IPS-18c (cell line): ENCODE measurements at regions not wholly inside any gene's neighbourhood (a gene's known extent, or its start where the extent isn't known, plus 50 kb on each side); places are given as distances from the start of the nearest gene placed in this dataset.

ENCODE experiments used
- H3K4me3 ChIP-seq: 2 replicates; pipeline ENCODE4 v1.7.0; 2013; ENCODE audit warnings: low read depth, mild to moderate bottlenecking, low read length, moderate library complexity; ENCODE audit not compliant: insufficient read depth
- H3K9me3 ChIP-seq: one replicate; pipeline ENCODE4 v1.6.1; 2013; ENCODE audit warnings: mild to moderate bottlenecking, low read length, moderate library complexity; ENCODE audit not compliant: control insufficient read depth, insufficient read depth

DNA sequence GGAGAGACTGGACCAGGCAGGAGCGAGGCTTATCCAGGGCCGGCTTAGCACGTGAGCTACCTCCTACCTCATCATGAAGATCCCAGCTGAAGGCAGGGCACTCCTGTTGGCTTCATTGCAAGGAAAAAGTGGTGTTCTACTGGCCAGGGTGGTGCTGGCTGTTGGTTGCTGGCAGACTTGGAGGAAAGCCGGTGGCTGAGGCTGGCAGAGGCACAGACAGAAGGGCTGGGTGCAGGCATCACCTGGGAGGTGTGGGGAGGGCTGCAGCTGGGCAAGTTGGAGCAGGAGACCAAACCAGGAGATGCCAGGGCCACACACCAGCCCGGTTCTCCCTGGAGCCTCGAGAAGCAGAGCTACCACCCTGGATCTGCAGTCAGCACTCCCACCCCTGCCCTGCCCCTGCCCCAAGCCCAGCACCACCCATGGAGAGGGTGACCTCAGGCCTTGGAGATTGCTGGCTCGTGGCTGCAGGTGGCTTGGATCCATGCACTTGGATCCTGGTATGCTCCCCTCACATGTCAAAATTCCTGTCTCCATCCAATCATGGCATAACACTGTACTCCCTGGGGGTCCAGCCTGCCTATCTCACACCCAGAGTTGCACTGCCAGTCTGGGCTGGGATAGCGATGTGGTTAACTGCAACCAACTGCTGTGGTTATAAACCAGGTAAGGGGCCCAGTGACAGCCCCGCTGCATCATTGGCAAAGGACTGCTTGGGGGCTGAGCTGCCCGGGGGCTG lies 49.7 kb downstream of the GLI2 start:
- Histone ChIP-seq H3K4me3 (no peak overlapping the region), H3K9me3 (no peaks in the 10 kb centered on the region)

DNA sequence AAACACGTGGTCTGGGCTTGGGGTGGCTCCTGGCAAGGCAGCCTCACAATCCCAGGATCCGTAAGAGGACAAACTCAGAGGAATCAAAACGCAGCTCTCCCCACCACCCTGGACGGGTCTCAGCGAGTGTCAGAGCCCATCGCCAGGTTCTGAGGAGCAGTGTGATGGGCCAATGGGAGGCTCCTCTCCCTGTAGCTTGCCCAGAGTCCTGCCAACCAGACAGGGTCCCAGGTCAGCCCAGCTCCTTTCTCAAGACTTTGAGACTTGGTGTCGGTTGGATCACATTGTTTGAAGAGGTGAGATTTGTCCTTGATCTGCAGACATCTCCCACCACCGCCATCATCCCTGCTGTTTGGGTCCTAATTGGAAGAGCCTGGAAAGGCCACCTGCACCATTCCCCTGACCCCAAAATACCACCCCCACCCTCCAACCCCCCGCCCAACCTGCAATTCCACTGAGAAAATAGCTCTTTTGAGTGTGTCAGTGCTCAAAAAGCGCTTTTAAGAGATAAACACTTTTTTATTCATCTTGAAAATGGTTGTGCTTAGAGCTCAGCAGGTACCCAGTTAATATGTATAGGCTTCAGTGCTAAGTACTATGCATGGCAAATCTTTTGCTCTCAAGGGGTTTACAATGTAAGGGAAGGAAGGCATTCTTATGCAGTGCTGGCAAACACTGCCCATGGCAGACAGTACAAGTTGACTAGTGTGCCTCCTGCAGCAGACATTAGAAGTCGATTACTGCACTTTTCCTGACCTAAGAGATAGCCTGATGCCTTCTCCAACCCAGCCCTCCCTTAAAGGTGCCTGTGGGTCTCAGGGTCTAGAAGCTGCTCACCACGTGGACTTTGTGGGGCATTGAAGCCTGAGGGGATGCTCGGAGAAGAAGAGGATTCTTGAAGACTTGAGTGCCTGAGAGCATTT lies 50.6 kb downstream of the GLI2 start:
- no peak overlapping the region for H3K4me3 ChIP-seq
- H3K9me3 ChIP-seq, result no peaks in the 10 kb centered on the region

DNA sequence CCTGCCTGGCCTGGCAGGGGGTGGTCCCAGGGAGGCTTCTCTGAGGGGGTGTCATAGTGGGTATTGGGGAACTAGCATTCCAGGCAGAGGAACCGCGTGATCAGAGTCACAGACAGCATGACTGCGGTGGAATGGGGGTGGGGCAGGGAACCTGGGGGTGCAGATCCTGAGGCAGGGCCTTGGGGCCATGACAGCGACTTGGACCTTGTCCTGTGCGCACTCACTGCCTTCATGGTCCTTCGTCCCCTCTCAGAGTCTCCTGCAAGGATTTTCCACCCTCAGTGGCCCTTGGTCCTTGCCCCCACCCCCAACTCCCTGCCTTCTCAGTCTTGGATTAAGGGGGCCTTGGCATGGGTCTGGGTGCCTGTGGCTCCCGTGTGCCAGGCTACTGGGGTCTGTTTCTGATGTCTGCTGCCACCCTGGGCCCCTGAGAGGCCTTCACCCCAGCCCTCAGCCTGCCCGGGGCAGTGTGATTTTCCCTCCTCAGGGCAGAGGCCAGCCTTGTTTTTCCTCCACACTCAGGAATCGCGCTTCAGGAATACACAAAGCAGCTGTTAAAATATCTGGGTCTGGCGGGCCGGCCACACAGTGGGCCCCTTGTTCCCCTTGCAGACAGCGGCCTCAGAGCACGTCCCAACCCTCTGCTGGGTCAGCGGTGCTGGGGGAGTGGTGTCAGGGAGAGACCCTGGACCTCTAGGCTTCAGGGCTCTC lies 51.6 kb downstream of the GLI2 start:
- Histone ChIP-seq H3K4me3 (no peak overlapping the region), H3K9me3 (no peaks in the 10 kb centered on the region)

DNA sequence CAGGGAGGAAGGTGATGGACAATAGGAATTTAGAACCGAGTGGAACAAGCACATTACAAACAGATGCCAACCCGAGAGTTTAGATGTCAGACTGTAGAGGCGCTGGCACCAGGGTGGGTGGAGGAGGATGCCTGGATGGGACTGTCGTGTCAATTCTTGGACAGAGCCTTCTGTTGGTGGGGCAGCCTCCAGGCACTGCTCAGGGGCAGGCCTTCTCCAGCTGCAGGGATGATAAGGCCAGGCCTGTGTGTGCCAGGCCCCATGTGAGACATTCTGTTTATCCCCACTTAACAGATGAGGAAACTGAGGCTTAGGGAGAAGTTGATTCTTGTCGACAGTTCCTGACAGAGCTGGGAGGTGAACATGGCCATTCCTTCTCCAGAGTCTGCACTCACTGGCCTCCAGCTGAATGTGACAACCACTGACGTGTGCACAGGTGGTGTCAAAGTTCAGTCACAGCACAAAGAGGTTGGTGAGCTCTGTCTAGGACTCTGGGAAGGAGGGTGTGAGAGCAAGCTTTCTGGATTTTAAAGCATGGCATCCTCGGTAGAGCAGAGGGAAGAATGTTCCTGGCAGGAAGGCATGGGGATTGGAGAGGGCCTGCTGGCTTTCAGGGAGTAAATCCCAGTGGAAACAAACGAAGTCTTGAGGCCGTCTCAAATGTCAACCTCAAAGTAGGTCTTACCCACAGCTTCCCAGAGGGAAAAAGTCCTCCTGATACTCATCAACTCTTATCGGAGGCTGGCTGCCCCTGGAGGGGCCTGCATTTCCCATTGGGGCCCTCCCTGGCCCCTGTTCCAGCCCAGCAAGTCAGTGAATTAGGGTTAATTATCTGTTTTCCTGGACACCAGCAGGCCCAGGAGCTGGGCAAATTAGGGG lies 52.4 kb downstream of the GLI2 start:
- Histone ChIP-seq H3K4me3 (no peak overlapping the region), H3K9me3 (no peaks in the 10 kb centered on the region)

DNA sequence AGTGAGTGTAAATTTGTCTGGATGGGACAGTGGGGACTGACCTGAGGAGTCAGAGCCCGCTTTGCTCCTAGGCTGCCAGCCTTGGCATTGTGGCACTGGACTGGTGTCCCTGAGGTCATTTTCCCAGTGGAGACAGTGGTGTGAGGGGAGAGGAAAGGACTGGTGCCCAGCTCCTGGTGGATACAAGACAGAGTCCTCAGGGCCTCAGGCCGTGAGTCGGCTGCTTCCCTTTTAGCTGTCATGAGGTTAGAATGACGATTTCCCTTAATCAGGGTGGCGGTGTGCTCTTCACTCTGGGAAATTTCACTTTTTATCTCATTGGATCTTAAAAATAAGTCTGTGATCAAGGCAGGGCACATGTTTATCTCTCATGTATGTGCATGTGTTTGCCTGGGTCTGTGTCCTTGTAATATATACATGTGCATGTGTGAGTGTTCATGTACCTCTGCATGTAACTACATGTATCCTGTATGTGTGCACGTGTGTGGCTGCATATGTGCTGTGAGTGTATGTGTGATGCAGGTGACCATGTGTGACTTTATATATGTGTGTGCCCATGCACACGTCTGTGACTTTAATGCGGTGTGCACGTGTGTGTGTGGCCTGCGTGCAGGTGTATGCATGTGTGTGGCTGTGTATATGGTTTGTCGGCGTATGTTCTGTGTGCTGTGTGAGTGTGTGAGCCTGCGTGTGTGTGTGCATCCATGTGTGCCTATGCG lies 55.7 kb downstream of the GLI2 start:
- H3K4me3 ChIP-seq, result no peak overlapping the region
- H3K9me3 ChIP-seq, result no peaks in the 10 kb centered on the region

DNA sequence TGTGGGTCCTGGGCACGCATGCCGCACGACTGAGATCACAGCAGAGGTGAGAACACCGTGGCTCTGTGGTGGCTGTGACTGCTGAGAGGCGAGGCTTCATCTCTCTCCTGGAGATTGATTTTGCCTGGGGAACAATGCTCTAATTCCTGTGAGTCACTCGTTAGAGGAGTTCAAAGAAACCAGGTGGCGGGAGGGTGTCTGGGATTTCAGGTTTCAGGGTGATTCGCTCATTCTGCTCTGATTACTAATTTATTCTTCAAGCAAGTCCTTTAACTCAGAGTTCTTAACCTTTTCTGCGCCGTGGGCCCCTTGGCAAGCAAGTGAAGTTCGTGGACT lies 56.3 kb downstream of the GLI2 start:
- no peaks in the 10 kb centered on the region for H3K9me3 ChIP-seq
- H3K4me3 ChIP-seq, result no peak overlapping the region

DNA sequence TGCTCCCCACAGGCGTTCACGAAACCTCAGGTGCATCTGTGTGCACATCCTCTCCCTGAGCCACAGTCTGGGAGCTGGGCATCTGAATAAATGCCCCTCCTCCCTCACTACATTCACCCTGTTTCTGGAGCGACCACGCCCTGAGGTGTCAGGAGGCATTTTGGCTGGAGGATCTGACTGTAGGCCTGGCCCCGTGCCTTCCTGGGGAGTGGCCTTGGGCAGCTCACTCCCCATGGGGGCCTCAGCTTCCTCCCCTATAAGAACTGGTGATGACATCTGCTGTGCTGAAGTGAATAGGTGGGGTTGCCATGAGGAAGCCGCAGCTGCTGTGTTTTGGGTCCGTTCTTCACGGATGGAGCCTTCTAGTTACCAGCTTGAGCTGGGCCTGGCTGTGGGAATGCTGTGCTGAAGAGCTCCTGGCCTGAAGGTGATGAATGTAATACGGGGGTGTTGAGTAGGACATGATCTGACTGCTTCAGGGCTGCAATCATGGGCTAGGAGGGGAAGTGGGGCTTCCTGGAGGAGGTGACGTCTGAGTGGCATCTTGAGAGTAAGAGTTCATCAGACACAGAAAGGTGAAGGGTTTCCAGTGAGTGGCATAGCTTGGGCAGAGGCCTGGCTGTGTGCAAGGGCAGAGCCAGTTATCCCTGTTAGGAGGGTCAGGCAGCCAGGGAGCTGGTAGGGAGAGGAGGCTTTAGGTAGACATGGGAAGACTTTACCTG lies 58.2 kb downstream of the GLI2 start:
- Histone ChIP-seq H3K4me3 (no peak overlapping the region), H3K9me3 (no peaks in the 10 kb centered on the region)

DNA sequence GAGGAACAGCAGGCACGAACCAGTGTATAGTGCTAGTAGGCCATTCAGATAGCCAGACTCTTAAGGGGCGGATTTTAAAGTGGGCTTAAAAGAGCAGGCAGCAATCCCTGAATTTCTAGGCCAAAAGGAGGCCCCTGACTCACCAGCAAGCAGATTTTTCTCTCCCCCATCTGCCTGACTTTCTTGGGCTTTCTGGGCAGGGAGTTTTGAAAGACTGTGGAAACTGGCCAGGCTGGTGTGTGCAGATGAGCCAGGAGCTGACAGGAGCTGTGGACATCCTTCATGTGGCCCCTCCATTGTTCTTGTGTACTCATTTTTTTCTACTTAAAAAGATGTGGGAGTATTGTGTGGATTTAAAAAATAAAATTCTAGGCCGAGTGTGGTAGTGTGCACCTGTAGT lies 59.0 kb downstream of the GLI2 start:
- H3K9me3 ChIP-seq, result no peaks in the 10 kb centered on the region
- no peak overlapping the region for H3K4me3 ChIP-seq

DNA sequence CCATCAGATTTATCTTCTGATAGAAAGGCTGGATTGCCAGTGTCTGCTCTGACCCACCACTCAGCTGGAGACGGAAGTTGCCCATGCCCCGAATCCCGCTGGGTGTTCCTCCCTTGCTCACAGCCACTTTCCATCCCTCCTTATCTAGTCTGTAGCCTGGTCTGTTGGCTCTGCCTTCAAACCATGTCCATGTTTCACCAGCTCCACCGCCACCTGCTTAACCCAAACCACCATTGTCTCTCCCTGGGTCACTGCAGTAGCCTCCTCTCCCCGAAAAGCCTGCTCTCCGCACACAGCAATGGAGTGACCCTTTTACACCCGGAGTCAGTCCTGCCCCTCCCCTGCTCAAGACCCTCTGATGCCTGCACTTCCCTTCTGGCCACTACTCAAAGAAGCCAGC lies 60.4 kb downstream of the GLI2 start:
- Histone ChIP-seq H3K9me3 (no peaks in the 10 kb centered on the region), H3K4me3 (no peak overlapping the region)

DNA sequence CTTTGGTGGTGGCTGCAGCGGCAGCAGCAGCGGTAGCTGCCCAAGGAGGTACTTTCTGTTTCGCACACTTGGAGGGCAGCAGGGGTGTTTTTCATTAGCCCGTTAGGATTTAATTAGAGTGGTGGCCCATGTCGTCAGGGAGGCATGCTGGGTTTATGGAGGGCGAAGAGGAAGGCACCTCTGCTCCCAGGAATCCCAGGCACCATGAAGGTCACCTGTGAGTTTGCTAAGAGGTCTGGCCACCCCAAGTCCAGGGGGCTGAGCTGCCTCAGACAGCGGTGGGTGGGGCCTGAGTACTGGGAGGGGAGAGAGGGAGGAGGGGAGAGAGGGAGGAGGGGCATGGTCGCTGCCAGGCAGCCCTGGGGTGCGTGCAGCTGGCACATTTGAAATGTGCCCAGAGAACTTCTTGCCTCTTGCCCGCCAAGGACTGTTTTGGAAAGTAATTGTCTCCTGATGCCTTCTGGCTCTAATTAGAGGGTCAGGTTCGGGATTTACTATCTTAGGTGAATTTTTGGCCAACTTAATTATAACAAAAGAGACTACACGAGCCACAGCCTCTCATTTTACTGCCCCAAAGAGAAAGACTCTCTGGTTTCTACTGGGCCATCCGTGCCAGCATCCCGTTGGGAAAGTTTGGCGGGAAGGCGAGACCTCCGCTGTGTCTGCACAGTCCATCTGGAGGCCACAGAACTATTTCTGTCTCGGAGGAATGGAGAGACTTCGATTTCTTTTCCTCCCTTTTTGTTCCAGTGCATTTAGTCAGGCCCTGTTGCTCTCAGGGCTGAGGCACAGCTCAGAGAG lies 62.0 kb downstream of the GLI2 start:
- H3K9me3 ChIP-seq, result no peaks in the 10 kb centered on the region
- H3K4me3 ChIP-seq, result no peak overlapping the region

DNA sequence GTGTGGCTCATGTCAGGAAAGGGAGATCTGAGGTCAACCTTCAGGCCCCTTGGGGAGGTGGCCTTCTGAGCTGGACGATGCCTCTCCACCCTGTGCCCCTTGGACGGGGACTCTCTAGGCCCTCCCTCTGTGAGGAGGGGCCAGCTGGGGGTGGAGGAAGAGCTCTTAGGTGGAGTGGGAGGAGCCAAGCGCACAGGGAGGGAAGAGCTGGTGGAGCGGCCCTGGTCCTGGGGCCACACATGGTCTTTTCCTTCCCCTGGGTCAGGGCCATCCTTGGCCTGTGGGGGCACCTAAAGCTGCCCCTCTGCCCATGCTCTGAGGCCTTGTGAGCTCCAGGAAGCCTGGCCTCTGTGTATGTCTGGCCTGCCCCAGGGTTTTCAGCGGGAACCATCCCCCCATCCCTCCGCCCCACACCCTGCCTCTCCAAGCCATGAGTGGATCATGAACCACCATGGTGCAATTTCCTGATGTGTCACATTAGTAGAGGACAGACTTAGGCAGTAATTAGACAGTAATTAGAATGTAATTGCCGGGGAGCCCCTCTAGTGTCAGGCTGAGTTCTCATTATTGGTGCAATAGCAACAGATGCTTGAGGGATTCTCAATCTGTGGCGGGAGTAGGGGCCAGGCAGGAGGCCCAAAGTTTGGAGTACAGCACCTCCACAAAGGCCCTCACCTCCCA lies 63.0 kb downstream of the GLI2 start:
- no peaks in the 10 kb centered on the region for H3K9me3 ChIP-seq
- H3K4me3 ChIP-seq, result no peak overlapping the region

DNA sequence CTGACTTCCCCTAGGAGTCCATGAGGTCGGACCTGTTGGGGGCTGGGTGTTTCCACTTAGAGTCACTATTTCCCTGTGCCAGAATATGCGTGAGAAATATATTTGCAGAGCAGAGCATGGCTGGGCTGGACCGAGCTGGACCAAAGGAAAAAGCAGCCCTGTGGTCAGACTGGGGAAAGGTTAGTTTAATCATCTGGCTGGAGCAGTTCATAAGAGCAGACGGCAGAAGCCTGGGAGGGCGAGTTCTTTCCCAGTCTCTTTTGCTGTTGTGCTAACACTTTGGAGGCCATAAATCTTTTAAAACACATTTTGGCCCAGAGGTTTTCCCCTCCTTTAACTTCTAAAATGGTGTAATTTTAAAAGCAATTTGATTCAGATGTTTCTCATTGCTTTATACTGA lies 66.5 kb downstream of the GLI2 start:
- Histone ChIP-seq H3K4me3 (no peak overlapping the region), H3K9me3 (no peaks in the 10 kb centered on the region)

DNA sequence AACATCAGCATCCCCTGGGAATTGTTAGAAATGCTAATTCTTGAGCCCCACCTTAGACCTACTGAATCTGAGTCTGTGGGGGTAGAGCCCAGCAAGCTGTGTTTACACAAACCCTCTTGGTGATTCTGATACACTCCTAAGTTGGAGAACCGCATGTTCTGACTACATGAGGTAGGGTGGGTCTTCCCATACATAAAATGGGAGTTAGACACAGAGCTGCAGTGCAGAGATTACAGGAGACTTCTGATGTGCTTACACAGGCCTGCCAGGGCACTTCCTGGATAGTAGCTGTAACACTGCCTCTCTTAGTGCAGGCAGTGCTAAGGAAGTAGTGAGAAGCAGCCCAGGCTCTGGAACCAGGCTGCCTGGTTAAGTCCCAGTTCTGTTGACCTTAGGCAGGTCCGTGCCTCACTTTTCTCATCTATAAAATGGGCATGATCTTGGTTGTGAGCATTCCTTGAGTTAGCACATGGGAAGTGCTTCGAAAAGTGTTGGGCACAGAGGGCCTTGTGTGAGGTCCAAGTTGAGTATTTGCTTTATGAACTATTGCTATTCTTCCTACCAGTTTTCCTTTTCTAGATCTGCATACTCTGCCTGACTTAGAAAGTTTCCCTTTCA lies 67.3 kb downstream of the GLI2 start:
- no peaks in the 10 kb centered on the region for H3K9me3 ChIP-seq
- no peak overlapping the region for H3K4me3 ChIP-seq

DNA sequence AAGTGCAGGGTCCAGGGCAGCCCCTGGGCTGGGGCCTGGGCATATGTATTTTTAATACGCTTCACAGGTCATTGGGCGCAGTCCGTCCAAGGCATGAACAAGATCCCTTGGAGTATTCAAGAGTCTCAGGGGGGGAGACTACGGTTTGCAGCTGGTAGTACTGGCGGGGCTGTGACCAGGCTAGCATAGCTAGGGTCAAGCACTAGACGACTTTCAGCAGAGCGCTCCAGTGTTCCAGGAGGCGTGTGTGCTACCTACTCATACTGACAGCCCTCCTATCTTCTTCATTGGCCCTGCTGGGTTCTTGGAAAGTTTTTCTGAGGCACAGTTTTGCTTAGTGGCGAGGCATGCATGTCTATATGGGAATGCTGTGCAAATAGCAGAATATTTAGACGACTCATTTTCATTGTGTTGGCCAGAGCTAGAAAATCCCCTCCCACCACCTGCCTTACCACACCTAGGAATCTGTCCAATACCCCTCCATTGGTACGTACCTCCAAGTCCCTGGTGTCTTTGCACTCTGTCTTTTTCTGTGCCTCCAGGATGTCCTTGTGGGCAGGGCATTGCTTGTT lies 68.2 kb downstream of the GLI2 start:
- H3K9me3 ChIP-seq, result no peaks in the 10 kb centered on the region
- no peak overlapping the region for H3K4me3 ChIP-seq
